ENCODE measurements at regions not wholly inside any gene's neighbourhood (a gene's known extent, or its start where the extent isn't known, plus 50 kb on each side); places are given as distances from the start of the nearest gene placed in this dataset.
"Not testable (repeated sequence)": the region's sequence is repeated elsewhere in the genome, so short reads cannot be mapped to it uniquely, and the experiment has no call there.

DNA sequence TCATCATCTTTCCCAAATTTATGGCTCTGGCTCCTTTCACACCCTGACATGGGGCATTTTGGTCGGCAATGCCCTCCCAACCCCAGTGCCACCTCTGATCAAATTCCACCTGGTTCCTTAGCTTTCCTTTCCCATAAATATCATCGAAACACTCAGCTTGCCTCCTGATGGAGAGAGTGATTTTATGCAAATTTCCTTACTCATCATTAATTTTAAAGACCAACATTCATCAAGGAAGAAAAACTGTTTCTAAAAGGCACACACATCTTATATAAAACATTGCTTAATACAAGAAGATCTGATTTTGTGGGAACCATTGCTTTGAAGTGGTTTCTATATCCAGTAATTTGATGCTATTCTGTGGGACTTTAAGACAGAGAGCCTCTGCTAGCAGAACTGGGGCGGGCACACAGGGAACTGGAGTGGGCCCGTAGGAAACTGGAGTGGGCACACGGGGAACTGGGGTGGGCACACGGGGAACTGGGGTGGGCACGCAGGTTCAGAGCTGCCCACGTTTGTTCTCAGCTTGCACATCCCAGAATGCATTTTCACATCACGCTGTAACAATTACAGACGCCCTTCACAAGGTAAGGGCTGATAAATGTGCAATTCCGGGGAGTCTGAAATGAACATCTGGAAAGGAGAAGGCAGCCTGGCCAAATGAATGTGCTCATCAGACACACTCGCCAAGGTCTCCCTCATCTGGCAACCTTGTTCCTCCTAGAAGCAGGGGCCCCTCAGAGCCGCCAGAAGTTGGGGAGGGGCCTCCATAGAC is 174.2 kb downstream of the RTP5 start:
- DNase-seq (ENCODE audit: low read depth): no peak
- H3K4me3 ChIP-seq (ENCODE audit: low read depth, low read length): no peak overlapping the region
- no peak for TF ChIP-seq MYC (IDR thresholded peaks at IDR 0.05; ENCODE audit: low read depth, low read length)
- TF ChIP-seq, protein P1, sequence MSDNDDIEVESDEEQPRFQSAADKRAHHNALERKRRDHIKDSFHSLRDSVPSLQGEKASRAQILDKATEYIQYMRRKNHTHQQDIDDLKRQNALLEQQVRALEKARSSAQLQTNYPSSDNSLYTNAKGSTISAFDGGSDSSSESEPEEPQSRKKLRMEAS (IDR thresholded peaks at IDR 0.05; ENCODE audit: low read depth, low read length): no peak
- TF ChIP-seq, protein P2, sequence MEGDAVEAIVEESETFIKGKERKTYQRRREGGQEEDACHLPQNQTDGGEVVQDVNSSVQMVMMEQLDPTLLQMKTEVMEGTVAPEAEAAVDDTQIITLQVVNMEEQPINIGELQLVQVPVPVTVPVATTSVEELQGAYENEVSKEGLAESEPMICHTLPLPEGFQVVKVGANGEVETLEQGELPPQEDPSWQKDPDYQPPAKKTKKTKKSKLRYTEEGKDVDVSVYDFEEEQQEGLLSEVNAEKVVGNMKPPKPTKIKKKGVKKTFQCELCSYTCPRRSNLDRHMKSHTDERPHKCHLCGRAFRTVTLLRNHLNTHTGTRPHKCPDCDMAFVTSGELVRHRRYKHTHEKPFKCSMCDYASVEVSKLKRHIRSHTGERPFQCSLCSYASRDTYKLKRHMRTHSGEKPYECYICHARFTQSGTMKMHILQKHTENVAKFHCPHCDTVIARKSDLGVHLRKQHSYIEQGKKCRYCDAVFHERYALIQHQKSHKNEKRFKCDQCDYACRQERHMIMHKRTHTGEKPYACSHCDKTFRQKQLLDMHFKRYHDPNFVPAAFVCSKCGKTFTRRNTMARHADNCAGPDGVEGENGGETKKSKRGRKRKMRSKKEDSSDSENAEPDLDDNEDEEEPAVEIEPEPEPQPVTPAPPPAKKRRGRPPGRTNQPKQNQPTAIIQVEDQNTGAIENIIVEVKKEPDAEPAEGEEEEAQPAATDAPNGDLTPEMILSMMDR (IDR thresholded peaks at IDR 0.05; ENCODE audit: low read depth, low read length): no peak
- TF ChIP-seq POLR2A (IDR thresholded peaks at IDR 0.05; ENCODE audit: extremely low read depth, insufficient read length): no peak

DNA sequence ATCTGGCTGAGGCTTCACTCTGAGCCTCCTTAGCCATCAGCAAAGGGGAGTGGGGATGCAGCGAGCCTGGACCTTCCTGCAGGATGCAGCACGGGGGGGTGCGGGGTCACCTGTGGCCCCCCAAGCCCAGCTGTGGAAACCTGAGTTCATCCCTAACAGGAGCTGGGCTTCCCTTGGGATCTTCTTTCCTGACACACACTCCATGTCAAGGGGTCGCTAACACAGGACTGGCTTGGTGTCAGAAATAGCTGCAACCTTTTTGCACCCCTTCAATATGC is 174.7 kb downstream of the RTP5 start:
- DNase-seq (ENCODE audit: low read depth): no peak
- H3K4me3 ChIP-seq (ENCODE audit: low read depth, low read length): no peak overlapping the region
- TF ChIP-seq MYC (IDR thresholded peaks at IDR 0.05; ENCODE audit: low read depth, low read length) (no peak), POLR2A (IDR thresholded peaks at IDR 0.05; ENCODE audit: extremely low read depth, insufficient read length) (no peak)
- TF ChIP-seq, protein P2 (IDR thresholded peaks at IDR 0.05; ENCODE audit: low read depth, low read length): no peak
- TF ChIP-seq, protein P1 (IDR thresholded peaks at IDR 0.05; ENCODE audit: low read depth, low read length): no peak

DNA sequence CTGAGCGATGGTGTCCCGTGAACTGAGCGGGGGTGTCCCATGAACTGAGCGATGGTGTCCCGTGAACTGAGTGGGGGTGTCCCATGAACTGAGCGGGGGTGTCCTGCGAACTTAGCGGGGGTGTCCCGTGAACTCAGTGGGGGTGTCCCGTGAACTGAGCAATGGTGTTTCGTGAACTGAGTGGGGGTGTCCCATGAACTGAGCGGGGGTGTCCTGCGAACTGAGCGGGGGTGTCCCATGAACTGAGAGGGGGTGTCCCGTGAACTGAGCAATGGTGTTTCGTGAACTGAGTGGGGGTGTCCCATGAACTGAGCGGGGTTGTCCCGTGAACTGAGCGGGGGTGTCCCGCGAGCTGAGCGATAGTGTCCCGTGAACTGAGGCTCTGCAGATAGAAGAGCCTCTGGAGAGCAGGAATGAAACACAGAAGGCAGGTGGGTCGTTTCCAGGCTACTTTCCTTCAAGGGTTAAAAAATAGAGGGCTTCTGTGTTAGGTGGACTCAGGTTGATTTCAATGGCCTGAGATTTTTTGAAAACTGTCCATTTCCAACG is 176.1 kb downstream of the RTP5 start:
- not testable (repeated sequence) for DNase-seq (ENCODE audit: low read depth); H3K4me3 ChIP-seq (ENCODE audit: low read depth, low read length)

DNA sequence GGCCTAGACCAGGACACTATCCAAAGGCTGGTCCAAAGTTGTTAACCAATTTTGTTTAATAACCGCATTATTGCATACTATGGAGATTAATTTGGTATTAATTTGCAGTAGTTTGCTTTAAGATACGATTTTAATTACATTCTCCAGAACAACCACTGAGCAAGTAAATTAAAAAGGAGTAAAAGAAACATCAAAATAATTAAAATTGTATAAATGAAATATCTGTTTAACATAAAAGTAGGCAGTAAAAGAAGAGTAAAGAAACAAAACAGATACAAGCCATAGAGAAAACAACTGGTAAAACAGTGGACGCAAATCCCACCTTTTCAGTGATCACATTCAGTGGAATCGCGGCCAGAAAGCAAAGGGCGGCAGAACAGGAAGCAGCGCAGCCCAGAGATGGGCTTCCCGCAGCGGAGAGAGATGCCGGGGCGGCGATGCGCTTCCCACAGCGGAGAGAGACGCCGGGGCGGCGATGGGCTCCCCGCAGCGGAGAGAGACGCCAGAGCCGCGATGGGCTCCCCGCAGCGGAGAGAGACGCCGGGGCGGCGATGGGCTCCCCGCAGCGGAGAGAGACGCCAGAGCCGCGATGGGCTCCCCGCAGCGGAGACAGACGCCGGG is 176.8 kb downstream of the RTP5 start:
- H3K4me3 ChIP-seq (ENCODE audit: low read depth, low read length): no peak overlapping the region
- no peak for DNase-seq (ENCODE audit: low read depth)
- TF ChIP-seq, protein P2 (IDR thresholded peaks at IDR 0.05; ENCODE audit: low read depth, low read length): no peak
- TF ChIP-seq, protein P1 (IDR thresholded peaks at IDR 0.05; ENCODE audit: low read depth, low read length): no peak
- TF ChIP-seq POLR2A (IDR thresholded peaks at IDR 0.05; ENCODE audit: extremely low read depth, insufficient read length) (no peak), MYC (IDR thresholded peaks at IDR 0.05; ENCODE audit: low read depth, low read length) (no peak)

DNA sequence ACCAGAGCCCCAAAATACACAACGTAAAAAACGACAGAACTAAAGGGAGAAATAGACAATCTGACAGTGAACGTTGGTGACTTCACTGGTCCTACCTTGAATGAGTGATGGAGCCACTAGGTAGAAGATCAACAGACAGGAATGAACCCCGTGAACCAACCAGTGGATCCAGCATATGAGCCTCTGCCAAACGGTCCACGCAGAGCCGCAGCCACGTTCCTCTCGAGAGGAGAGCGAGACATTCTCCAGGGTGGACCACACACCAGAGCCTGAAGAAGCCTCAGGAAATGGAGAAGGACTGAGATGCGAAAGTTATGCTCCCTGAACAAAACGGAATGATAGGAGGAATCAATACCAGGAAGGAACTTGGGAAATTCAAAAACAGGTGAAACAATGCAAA is 178.4 kb downstream of the RTP5 start:
- DNase-seq (ENCODE audit: low read depth): no peak
- H3K4me3 ChIP-seq (ENCODE audit: low read depth, low read length): no peak overlapping the region
- TF ChIP-seq, protein P2 (IDR thresholded peaks at IDR 0.05; ENCODE audit: low read depth, low read length): no peak
- TF ChIP-seq, protein P1 (IDR thresholded peaks at IDR 0.05; ENCODE audit: low read depth, low read length): no peak
- no peak for TF ChIP-seq MYC (IDR thresholded peaks at IDR 0.05; ENCODE audit: low read depth, low read length)
- no peak for TF ChIP-seq POLR2A (IDR thresholded peaks at IDR 0.05; ENCODE audit: extremely low read depth, insufficient read length)

DNA sequence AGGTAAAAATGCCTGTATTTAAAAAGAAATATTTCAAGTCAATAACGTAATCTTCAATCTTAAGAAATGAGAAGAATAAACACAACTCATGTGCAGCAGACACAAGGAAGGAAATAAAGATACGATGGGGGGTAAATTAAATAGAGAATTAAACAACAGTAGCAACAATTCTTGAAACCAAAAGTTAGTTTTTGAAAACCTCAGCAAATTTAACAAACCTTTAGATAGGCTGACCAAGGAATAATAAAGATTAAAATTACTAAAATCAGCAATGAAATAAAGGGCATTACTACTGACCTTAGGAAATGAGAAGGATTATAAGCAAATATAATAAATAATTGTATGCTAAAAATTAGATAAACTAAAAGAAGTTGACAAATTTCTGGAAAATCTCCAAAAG is 178.9 kb downstream of the RTP5 start:
- no peak for TF ChIP-seq POLR2A (IDR thresholded peaks at IDR 0.05; ENCODE audit: extremely low read depth, insufficient read length)
- no peak overlapping the region for H3K4me3 ChIP-seq (ENCODE audit: low read depth, low read length)
- DNase-seq (ENCODE audit: low read depth): no peak

DNA sequence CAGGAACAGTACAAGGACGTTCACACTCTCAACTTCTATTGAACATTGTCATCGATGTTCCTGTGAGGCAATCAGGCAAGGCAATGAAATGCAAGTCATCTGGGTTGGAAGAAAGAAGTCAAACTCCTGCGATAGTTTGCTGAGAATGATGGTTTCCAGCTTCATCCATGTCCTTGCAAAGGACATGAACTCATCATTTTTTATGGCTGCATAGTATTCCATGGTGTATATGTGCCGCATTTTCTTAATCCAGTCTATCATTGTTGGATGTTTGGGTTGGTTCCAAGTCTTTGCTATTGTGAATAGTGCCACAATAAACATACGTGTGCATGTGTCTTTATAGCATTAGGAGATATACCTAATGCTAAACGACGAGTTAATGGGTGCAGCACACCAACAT is 180.0 kb downstream of the RTP5 start:
- not testable (repeated sequence) for DNase-seq (ENCODE audit: low read depth); H3K4me3 ChIP-seq (ENCODE audit: low read depth, low read length)
